Tibial nerve (tissue), 4 donors: ENCODE measurements at regions not wholly inside any gene's neighbourhood (a gene's known extent, or its start where the extent isn't known, plus 50 kb on each side); places are given as distances from the start of the nearest gene placed in this dataset.

ENCODE experiments used
- DNase-seq, 2 donors: peaks; one replicate each; pipeline ENCODE4 v3.0.0-alpha.2; 2019; ENCODE audit warnings: low spot score in 2 of 2
- H3K27ac ChIP-seq, 4 donors: fragments of 200-600 bp; sonication (generic) in 3 of 4; one replicate each; pipeline ENCODE4 v1.5.1; 2017 to 2019; ENCODE audit warnings: mild to moderate bottlenecking in 1 of 4
- H3K27me3 ChIP-seq, 2 donors: fragments of 200-600 bp; sonication (generic) in 1 of 2; one replicate each; pipeline versions ENCODE4 v1.5.1 to v1.6.0; 2017 to 2019
- H3K36me3 ChIP-seq, 3 donors: fragments of 200-600 bp; sonication (generic); one replicate each; pipeline ENCODE4 v1.5.1; 2018 to 2019
- H3K4me1 ChIP-seq, 4 donors: fragments of 200-600 bp; sonication (generic) in 3 of 4; one replicate each; pipeline ENCODE4 v1.5.1; 2017 to 2019
- H3K4me3 ChIP-seq, 4 donors: fragments of 200-600 bp; sonication (generic) in 3 of 4; one replicate each; pipeline ENCODE4 v1.5.1; 2017 to 2019; ENCODE audit warnings: mild to moderate bottlenecking in 1 of 4, moderate library complexity in 1 of 4
- H3K9me3 ChIP-seq, 4 donors: fragments of 200-600 bp; sonication (generic) in 3 of 4; one replicate each; pipeline ENCODE4 v1.5.1; 2017 to 2019
- CTCF ChIP-seq, 5 experiments: fragments of 200-600 bp in 3 of 5; fragments of 450-650 bp in 2 of 5; sonication (generic) in 3 of 5; IDR thresholded peaks; one replicate each; pipeline ENCODE4 v1.5.1; 2016 to 2019; ENCODE audit warnings: antibody characterized with exemption in 5 of 5, mild to moderate bottlenecking in 3 of 5, moderate library complexity in 2 of 5
- EP300 ChIP-seq, 2 donors: sonication (generic); formaldehyde crosslinking; IDR thresholded peaks; one replicate each; pipeline ENCODE4 v1.6.1; 2017; ENCODE audit warnings: antibody characterized with exemption in 2 of 2, mild to moderate bottlenecking in 1 of 2
- POLR2A ChIP-seq, 2 donors: fragments of 450-650 bp; IDR thresholded peaks; one replicate each; pipeline ENCODE4 v1.6.1; 2017; ENCODE audit warnings: antibody characterized with exemption in 2 of 2, mild to moderate bottlenecking in 2 of 2, moderate library complexity in 2 of 2
- WGBS, 2 donors: methylation state at CpG; one replicate each; pipeline ENCODE4 v1.1.5; 2018; 5-methylcytosine and 5-hydroxymethylcytosine counted together

- H3K36me3 ChIP-seq: no peaks in the 10 kb centered on the region
- H3K4me3 ChIP-seq: no peak overlapping the region
- WGBS, 2 donors: 64% methylated on average over 3 of the region's 3 CpGs
- H3K4me1 ChIP-seq: peaks cover 0 to 53% (median 8%) of the 10 kb centered on the region in 4 donors
- H3K27ac ChIP-seq: no peak overlapping the region
- no peaks in the 10 kb centered on the region for H3K9me3 ChIP-seq
- TF ChIP-seq CTCF (IDR thresholded peaks at IDR 0.05) (no peak), POLR2A (IDR thresholded peaks at IDR 0.05) (no peak), EP300 (IDR thresholded peaks at IDR 0.05) (no peak)
- DNase-seq: no peak
- H3K27me3 ChIP-seq: no peaks in the 10 kb centered on the region
These were observed 82.6 kb upstream of the ARHGAP5 start for GRCh38 chr14:31994391-31995033.

GRCh38 chr14:32003585-32003984 lies 73.5 kb upstream of the ARHGAP5 start:
- Histone ChIP-seq H3K9me3 (no peaks in the 10 kb centered on the region), H3K36me3 (no peaks in the 10 kb centered on the region), H3K27ac (no peak overlapping the region), H3K4me3 (no peak overlapping the region), H3K4me1 (peaks cover 0 to 22% (median 6%) of the 10 kb centered on the region in 4 donors), H3K27me3 (no peaks in the 10 kb centered on the region)
- WGBS, 2 donors: 96 to 99% methylated on average over 5 of the region's 5 CpGs
- DNase-seq: no peak
- TF ChIP-seq CTCF (IDR thresholded peaks at IDR 0.05): no peak
- no peak for TF ChIP-seq EP300 (IDR thresholded peaks at IDR 0.05)
- TF ChIP-seq POLR2A (IDR thresholded peaks at IDR 0.05): no peak

GRCh38 chr14:32004300-32004699 lies 72.8 kb upstream of the ARHGAP5 start:
- 58 to 74% methylated on average over 4 of the region's 4 CpGs for WGBS, 2 donors
- peak in 1 of 2 donors; percentile 73 for TF ChIP-seq EP300 (IDR thresholded peaks at IDR 0.05)
- TF ChIP-seq POLR2A (IDR thresholded peaks at IDR 0.05): no peak
- no peak for TF ChIP-seq CTCF (IDR thresholded peaks at IDR 0.05)
- no peaks in the 10 kb centered on the region for H3K27me3 ChIP-seq
- no peak overlapping the region for H3K27ac ChIP-seq
- peak in 1 of 2 donors; percentile 27 for DNase-seq
- peaks cover 0 to 22% (median 6%) of the 10 kb centered on the region in 4 donors for H3K4me1 ChIP-seq
- H3K9me3 ChIP-seq: no peaks in the 10 kb centered on the region
- no peaks in the 10 kb centered on the region for H3K36me3 ChIP-seq
- no peak overlapping the region for H3K4me3 ChIP-seq

GRCh38 chr14:32005628-32006027 lies 71.5 kb upstream of the ARHGAP5 start:
- Histone ChIP-seq H3K27ac (no peak overlapping the region), H3K4me1 (peaks cover 0 to 31% (median 7%) of the 10 kb centered on the region in 4 donors), H3K4me3 (no peak overlapping the region), H3K36me3 (no peaks in the 10 kb centered on the region), H3K9me3 (no peaks in the 10 kb centered on the region), H3K27me3 (no peaks in the 10 kb centered on the region)
- DNase-seq: no peak
- TF ChIP-seq POLR2A (IDR thresholded peaks at IDR 0.05) (no peak), EP300 (IDR thresholded peaks at IDR 0.05) (no peak), CTCF (IDR thresholded peaks at IDR 0.05) (no peak)
- WGBS, 2 donors: 84 to 87% methylated on average over 5 of the region's 5 CpGs

GRCh38 chr14:32006263-32007110 lies 70.6 kb upstream of the ARHGAP5 start:
- no peak for TF ChIP-seq CTCF (IDR thresholded peaks at IDR 0.05)
- no peak overlapping the region for H3K4me3 ChIP-seq
- peak overlapping the region in 3 of 4 donors; percentile 3 to 56 (median 45) for H3K27ac ChIP-seq
- no peaks in the 10 kb centered on the region for H3K9me3 ChIP-seq
- no peak for DNase-seq
- H3K4me1 ChIP-seq: peaks cover 0 to 31% (median 8%) of the 10 kb centered on the region in 4 donors
- WGBS, 2 donors: 57 to 62% methylated on average over 14 of the region's 14 CpGs
- no peaks in the 10 kb centered on the region for H3K27me3 ChIP-seq
- no peaks in the 10 kb centered on the region for H3K36me3 ChIP-seq
